GM19467 (cell line): ENCODE measurements at regions not wholly inside any gene's neighbourhood (a gene's known extent, or its start where the extent isn't known, plus 50 kb on each side); places are given as distances from the start of the nearest gene placed in this dataset.
"Not testable (repeated sequence)": the region's sequence is repeated elsewhere in the genome, so short reads cannot be mapped to it uniquely, and the experiment has no call there.

Experiments used
- ATAC-seq: cut with Tn5 transposase; IDR thresholded peaks from one replicate; pipeline ENCODE4 v1.9.1; 2021; ENCODE audit warnings: mild to moderate bottlenecking, moderate library complexity; ENCODE audit not compliant: unreplicated experiment

GRCh38 chr4:23117826-23118225, 425.1 kb downstream of the GBA3 start:
- no peak for ATAC-seq

- ATAC-seq = no peak
These were observed 421.8 kb downstream of the GBA3 start for GRCh38 chr4:23114538-23114937.

- no peak for ATAC-seq
These were observed 420.4 kb downstream of the GBA3 start for GRCh38 chr4:23113104-23113503.

- ATAC-seq = no peak
These were observed 413.8 kb downstream of the GBA3 start for GRCh38 chr4:23106516-23106915.

GRCh38 chr4:23105759-23106370, 413.1 kb downstream of the GBA3 start:
- no peak for ATAC-seq

- ATAC-seq = no peak
These were observed 404.5 kb downstream of the GBA3 start for GRCh38 chr4:23097251-23097650.

GRCh38 chr4:23091711-23092110, 399.0 kb downstream of the GBA3 start:
- no peak for ATAC-seq

GRCh38 chr4:23085249-23085568, 392.5 kb downstream of the GBA3 start:
- no peak for ATAC-seq

- ATAC-seq = no peak
These were observed 392.0 kb downstream of the GBA3 start for GRCh38 chr4:23084559-23085248.

GRCh38 chr4:23083391-23083790, 390.7 kb downstream of the GBA3 start:
- ATAC-seq = no peak

GRCh38 chr4:23080171-23080570, 387.4 kb downstream of the GBA3 start:
- ATAC-seq = not testable (repeated sequence)

GRCh38 chr4:23070848-23071570, 378.3 kb downstream of the GBA3 start:
- no peak for ATAC-seq

- ATAC-seq = no peak
These were observed 376.0 kb downstream of the GBA3 start for GRCh38 chr4:23068756-23069155.

- no peak for ATAC-seq
These were observed 375.6 kb downstream of the GBA3 start for GRCh38 chr4:23068287-23068686.

- ATAC-seq = no peak
These were observed 369.5 kb downstream of the GBA3 start for GRCh38 chr4:23062188-23062587.

GRCh38 chr4:23061431-23061830, 368.7 kb downstream of the GBA3 start:
- no peak for ATAC-seq

- no peak for ATAC-seq
These were observed 368.0 kb downstream of the GBA3 start for GRCh38 chr4:23060776-23061175.

- no peak for ATAC-seq
These were observed 365.5 kb downstream of the GBA3 start for GRCh38 chr4:23058165-23058776.

- ATAC-seq = no peak
These were observed 348.8 kb downstream of the GBA3 start for GRCh38 chr4:23041501-23041900.

GRCh38 chr4:23040539-23040938, 347.8 kb downstream of the GBA3 start:
- ATAC-seq = no peak

GRCh38 chr4:23039818-23040217, 347.1 kb downstream of the GBA3 start:
- ATAC-seq = no peak
